Coronary artery (tissue), 2 donors: ENCODE measurements at regions not wholly inside any gene's neighbourhood (a gene's known extent, or its start where the extent isn't known, plus 50 kb on each side); places are given as distances from the start of the nearest gene placed in this dataset.

ENCODE experiments used
- DNase-seq: peaks from one replicate; pipeline ENCODE4 v3.0.0-alpha.2; 2017; ENCODE audit warnings: low spot score
- H3K27ac ChIP-seq, 2 donors: fragments of 200-600 bp; sonication (generic); one replicate each; pipeline ENCODE4 v1.5.1; 2016 to 2019
- H3K4me3 ChIP-seq: fragments of 200-600 bp; sonication (generic); 2 replicates; pipeline ENCODE4 v1.5.1; 2016; ENCODE audit warnings: mild to moderate bottlenecking, moderate library complexity
- CTCF ChIP-seq: fragments of 200-600 bp; sonication (generic); IDR thresholded peaks from one replicate; pipeline ENCODE4 v1.5.1; 2019; ENCODE audit warnings: antibody characterized with exemption

DNA sequence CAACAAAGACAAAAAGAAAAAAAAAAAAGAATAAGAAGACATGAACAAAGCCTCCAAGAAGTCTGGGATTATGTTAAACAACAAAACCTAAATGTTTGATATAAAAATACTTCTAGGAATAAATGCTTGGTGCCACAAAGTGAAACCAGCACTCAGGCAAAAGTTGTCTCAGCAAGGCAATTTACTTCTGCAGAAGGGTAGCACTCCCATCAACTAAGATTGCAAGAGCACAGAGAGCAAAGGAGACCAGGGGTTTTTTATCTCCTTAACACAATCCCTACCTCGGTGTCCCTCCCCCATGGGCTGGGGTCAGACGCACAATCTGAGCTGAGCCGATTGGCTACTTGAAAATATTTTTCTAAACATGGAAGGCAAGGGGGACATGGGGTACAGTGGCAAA is 381.3 kb upstream of the SLC24A2 start:
- no peak for DNase-seq
- Histone ChIP-seq H3K27ac (no peak overlapping the region), H3K4me3 (no peak overlapping the region)
- no peak for TF ChIP-seq CTCF

GRCh38 chr9:20152151-20152725 is 363.4 kb upstream of the SLC24A2 start:
- H3K27ac ChIP-seq = no peak overlapping the region
- no peak for TF ChIP-seq CTCF
- no peak for DNase-seq

GRCh38 chr9:20148416-20148815 is 359.6 kb upstream of the SLC24A2 start:
- no peak for DNase-seq
- no peak for TF ChIP-seq CTCF
- no peak overlapping the region for H3K27ac ChIP-seq
- H3K4me3 ChIP-seq = no peak overlapping the region

More at GRCh38 chr9:20152151-20152725, 363.4 kb upstream of the SLC24A2 start:
- H3K4me3 ChIP-seq = no peak overlapping the region

GRCh38 chr9:20144197-20144596 is 355.4 kb upstream of the SLC24A2 start:
- Histone ChIP-seq H3K27ac (no peak overlapping the region), H3K4me3 (no peak overlapping the region)
- DNase-seq = no peak
- TF ChIP-seq CTCF = no peak

DNA sequence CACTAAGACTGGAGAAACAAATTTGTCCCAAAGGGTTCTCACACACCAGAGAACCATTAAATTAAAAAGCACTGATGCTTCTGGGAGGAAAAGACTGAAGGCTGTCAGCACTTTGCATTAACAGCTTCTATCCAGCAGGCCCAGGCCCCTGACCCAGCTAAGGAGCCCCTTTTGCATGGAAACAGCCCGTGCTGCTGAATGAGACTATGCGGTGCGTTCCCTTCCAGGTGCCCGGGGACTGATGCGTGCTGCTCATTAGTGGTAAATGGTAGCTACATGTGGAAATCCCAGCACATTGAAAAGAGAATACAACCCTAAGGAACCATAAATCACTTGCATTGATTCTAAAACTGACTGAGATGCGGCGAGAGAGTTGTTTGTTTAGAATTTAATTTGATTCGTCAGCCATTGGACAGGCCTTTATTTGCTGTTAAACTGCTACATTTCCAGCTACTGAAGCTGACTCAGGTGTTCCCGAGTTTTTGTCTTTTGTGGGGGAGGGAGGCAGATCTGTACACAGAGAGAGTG is 351.0 kb upstream of the SLC24A2 start:
- TF ChIP-seq CTCF = no peak
- no peak for DNase-seq
- Histone ChIP-seq H3K27ac (no peak overlapping the region), H3K4me3 (no peak overlapping the region)

DNA sequence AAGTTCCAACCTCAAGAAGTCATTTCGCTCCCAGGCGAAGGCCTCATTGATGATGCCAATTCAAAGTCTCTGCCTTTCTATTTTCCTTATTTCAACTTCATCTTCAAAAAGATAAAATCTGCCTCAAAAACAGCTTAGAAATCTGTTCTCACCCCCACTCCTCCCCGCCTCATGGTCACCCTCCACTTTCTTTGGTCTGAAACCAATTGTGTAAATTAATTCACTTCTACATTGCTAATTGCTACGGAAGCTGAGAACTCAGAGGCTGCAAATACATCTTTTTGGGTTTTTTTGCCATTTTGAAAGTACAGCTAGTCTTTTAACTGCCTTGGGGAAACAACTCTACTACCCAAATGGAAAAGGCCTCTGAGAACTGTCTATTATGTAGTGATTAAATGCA is 350.0 kb upstream of the SLC24A2 start:
- H3K27ac ChIP-seq = no peak overlapping the region
- no peak for TF ChIP-seq CTCF
- DNase-seq = no peak

DNA sequence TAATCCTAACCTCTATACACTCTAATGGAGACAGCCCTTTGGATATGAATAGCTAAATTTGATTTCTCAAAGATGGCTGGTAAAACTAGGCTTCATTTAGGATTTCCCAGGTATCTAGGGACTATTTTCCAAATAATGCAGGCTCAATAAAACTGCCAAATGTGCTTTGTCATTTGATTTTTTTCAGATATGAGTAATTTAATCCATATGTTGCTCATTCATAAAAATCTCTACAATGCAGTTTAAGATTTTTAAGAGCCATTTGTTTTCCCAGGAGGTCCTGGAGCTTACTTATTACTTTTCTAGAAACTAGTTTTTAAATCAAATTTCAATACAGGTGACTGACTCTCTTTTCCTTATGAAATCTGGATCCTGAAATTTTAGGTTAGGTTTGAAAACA is 349.3 kb upstream of the SLC24A2 start:
- DNase-seq = no peak
- TF ChIP-seq CTCF = no peak
- H3K4me3 ChIP-seq = no peak overlapping the region
- no peak overlapping the region for H3K27ac ChIP-seq

More for the DNA sequence above, 350.0 kb upstream of the SLC24A2 start:
- no peak overlapping the region for H3K4me3 ChIP-seq
